ENCODE measurements at regions not wholly inside any gene's neighbourhood (a gene's known extent, or its start where the extent isn't known, plus 50 kb on each side); places are given as distances from the start of the nearest gene placed in this dataset.

- Histone ChIP-seq H3K27me3 (peaks cover 0 to 3% (median 0%) of the 10 kb centered on the region in 3 donors), H3K4me1 (no peaks in the 10 kb centered on the region), H3K27ac (no peak overlapping the region), H3K4me3 (no peak overlapping the region), H3K9me3 (no peaks in the 10 kb centered on the region), H3K36me3 (no peaks in the 10 kb centered on the region)
- 65 to 74% methylated on average over 13 of the region's 13 CpGs for WGBS, 2 donors
- intact Hi-C loops (cut with DNase I): no loop called here
- TF ChIP-seq, protein P1, sequence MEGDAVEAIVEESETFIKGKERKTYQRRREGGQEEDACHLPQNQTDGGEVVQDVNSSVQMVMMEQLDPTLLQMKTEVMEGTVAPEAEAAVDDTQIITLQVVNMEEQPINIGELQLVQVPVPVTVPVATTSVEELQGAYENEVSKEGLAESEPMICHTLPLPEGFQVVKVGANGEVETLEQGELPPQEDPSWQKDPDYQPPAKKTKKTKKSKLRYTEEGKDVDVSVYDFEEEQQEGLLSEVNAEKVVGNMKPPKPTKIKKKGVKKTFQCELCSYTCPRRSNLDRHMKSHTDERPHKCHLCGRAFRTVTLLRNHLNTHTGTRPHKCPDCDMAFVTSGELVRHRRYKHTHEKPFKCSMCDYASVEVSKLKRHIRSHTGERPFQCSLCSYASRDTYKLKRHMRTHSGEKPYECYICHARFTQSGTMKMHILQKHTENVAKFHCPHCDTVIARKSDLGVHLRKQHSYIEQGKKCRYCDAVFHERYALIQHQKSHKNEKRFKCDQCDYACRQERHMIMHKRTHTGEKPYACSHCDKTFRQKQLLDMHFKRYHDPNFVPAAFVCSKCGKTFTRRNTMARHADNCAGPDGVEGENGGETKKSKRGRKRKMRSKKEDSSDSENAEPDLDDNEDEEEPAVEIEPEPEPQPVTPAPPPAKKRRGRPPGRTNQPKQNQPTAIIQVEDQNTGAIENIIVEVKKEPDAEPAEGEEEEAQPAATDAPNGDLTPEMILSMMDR (IDR thresholded peaks at IDR 0.05): no peak
- DNase-seq: no peak
Observed at GRCh38 chr22:47943729-47944700, 1181.6 kb downstream of the TBC1D22A start.

- Histone ChIP-seq H3K36me3 (no peaks in the 10 kb centered on the region), H3K4me1 (no peaks in the 10 kb centered on the region), H3K4me3 (no peak overlapping the region), H3K9me3 (peaks cover 0 to 6% (median 2%) of the 10 kb centered on the region in 4 donors), H3K27ac (no peak overlapping the region), H3K27me3 (peaks cover 0 to 3% (median 0%) of the 10 kb centered on the region in 3 donors)
- DNase-seq: no peak
- TF ChIP-seq EP300 (IDR thresholded peaks at IDR 0.05) (no peak), POLR2AphosphoS5 (IDR thresholded peaks at IDR 0.05) (no peak), POLR2A (IDR thresholded peaks at IDR 0.05) (no peak)
- TF ChIP-seq, protein P1 (IDR thresholded peaks at IDR 0.05): no peak
- 95% methylated on average over 6 of the region's 6 CpGs for WGBS, 2 donors
- intact Hi-C loops (cut with DNase I): no loop called here
Observed at GRCh38 chr22:47940211-47940610, 1177.8 kb downstream of the TBC1D22A start.

DNA sequence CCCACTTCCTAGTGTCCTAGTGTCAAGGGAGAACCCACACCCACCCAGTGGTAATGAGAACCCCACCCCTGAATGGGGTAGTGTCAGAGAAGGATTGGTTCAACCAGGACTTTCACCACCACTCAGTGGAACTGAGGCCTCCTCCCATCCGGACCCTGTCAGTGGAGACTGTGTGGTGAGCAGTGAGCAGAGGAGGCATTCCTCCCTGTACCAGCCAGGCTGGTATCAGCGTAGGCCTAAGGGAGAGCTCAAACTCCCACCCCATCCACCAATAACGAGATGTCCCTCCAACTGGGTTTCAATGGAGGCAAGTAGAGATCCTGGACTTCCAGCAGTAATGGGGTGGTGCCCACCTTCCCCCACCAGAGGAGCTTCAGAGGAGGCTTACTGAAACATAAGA, 1171.4 kb downstream of the TBC1D22A start:
- DNase-seq: no peak
- Histone ChIP-seq H3K4me1 (no peaks in the 10 kb centered on the region), H3K27ac (no peak overlapping the region), H3K27me3 (no peaks in the 10 kb centered on the region), H3K4me3 (no peak overlapping the region), H3K36me3 (no peaks in the 10 kb centered on the region), H3K9me3 (peaks cover 0 to 7% (median 3%) of the 10 kb centered on the region in 4 donors)
- 87 to 90% methylated on average over 3 of the region's 3 CpGs for WGBS, 2 donors
- intact Hi-C loops (cut with DNase I): no loop called here
- TF ChIP-seq, protein P1 (IDR thresholded peaks at IDR 0.05): no peak
- TF ChIP-seq POLR2A (IDR thresholded peaks at IDR 0.05) (no peak), EP300 (IDR thresholded peaks at IDR 0.05) (no peak), POLR2AphosphoS5 (IDR thresholded peaks at IDR 0.05) (no peak)

GRCh38 chr22:47933226-47933625, 1170.8 kb downstream of the TBC1D22A start:
- intact Hi-C loops (cut with DNase I): no loop called here
- Histone ChIP-seq H3K4me3 (no peak overlapping the region), H3K27me3 (no peaks in the 10 kb centered on the region), H3K9me3 (peaks cover 0 to 7% (median 3%) of the 10 kb centered on the region in 4 donors), H3K36me3 (no peaks in the 10 kb centered on the region), H3K27ac (no peak overlapping the region), H3K4me1 (no peaks in the 10 kb centered on the region)
- TF ChIP-seq POLR2A (IDR thresholded peaks at IDR 0.05) (no peak), POLR2AphosphoS5 (IDR thresholded peaks at IDR 0.05) (no peak), EP300 (IDR thresholded peaks at IDR 0.05) (no peak)
- TF ChIP-seq, protein P1 (IDR thresholded peaks at IDR 0.05): no peak
- no peak for DNase-seq
- 85 to 89% methylated on average over 4 of the region's 4 CpGs for WGBS, 2 donors
